ENCODE measurements at regions not wholly inside any gene's neighbourhood (a gene's known extent, or its start where the extent isn't known, plus 50 kb on each side); places are given as distances from the start of the nearest gene placed in this dataset.
"Not testable (repeated sequence)": the region's sequence is repeated elsewhere in the genome, so short reads cannot be mapped to it uniquely, and the experiment has no call there.

- not testable (repeated sequence) for TF ChIP-seq EZH2phosphoT487 (IDR thresholded peaks at IDR 0.05; ENCODE audit: low read depth, severe bottlenecking, unreplicated experiment); EZH2 (IDR thresholded peaks at IDR 0.05; ENCODE audit: borderline replicate concordance); CTCF (IDR thresholded peaks at IDR 0.05; ENCODE audit: poor library complexity)
Measured at GRCh38 chr1:146511047-146511777, 282.4 kb upstream of the NOTCH2NLA start.

All from hepatocyte (in vitro differentiated cells).